ENCODE measurements at regions not wholly inside any gene's neighbourhood (a gene's known extent, or its start where the extent isn't known, plus 50 kb on each side); places are given as distances from the start of the nearest gene placed in this dataset.

- peak; percentile 83 for DNase-seq (ENCODE audit: low read depth)
- no peak for TF ChIP-seq CTCF (conservative IDR thresholded peaks at IDR 0.05; ENCODE audit: low read length)
- H3K4me3 ChIP-seq (ENCODE audit: low read length): no peak overlapping the region
Measured at GRCh38 chr2:220143336-220143735, 515.9 kb downstream of the SLC4A3 start.

DNA sequence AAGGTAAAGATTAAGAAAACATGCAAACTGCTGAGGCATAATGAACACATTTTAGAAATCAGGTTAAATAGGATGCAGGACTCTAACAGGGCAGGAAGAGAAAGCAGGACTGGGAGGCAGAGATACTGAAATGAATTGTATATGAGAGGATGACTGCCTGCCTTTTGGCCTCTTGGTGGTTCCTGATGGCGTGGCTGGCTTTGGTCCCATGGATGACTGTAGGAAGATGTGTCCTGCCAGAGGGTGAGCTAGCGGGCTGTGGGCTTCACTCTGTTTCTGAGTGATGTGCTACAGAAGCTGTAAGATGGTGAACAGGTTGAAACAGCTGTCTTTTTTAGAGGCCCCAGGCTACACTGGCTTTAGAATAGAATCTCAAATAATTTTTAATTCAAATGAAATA is 517.0 kb downstream of the SLC4A3 start:
- H3K4me3 ChIP-seq (ENCODE audit: low read length): no peak overlapping the region
- peak; percentile 58 for DNase-seq (ENCODE audit: low read depth)
- TF ChIP-seq CTCF (conservative IDR thresholded peaks at IDR 0.05; ENCODE audit: low read length): no peak

DNA sequence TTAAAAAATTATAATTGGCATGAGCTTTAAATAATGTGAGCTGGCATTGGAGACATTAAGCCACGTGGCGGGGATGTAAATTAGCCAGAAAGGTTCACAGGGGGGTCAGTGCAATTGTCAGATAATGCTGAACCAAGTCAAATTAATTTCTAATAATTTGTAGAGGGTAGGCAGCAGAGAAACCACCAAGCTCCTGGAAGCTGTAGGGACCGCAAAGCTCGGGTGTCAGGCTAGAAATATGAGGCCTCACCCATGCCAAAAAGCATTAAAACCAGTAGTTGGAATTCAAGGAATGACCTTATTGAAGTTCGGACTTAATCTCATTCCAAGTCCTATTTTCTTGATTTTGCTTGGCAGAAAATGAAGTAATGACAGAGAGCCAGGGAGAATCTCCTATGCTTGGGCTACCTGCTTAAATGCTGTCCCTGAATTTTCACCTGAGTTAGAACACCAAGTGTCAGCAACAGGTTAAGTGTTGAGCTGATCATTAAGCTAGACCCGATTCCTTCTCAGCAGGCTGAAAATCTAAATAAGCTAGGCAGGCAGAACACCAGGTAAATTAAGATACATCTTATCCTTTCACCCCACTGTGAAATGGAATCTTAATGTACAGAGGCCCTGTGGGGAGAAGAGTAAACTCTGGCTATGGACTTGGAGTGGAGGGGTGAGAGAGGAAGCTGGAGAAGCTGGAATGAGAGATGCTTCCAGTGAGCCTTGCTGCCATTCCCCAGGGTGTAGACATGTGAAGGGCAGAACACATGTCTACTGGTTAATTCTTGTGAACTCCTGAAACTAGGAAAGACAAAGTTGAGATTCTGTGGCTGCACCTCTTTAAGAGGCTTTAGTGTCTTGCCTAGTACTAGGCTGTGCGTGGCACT is 520.0 kb downstream of the SLC4A3 start:
- no peak overlapping the region for H3K4me3 ChIP-seq (ENCODE audit: low read length)
- peak; percentile 80 for DNase-seq (ENCODE audit: low read depth)
- TF ChIP-seq CTCF (conservative IDR thresholded peaks at IDR 0.05; ENCODE audit: low read length): no peak

DNA sequence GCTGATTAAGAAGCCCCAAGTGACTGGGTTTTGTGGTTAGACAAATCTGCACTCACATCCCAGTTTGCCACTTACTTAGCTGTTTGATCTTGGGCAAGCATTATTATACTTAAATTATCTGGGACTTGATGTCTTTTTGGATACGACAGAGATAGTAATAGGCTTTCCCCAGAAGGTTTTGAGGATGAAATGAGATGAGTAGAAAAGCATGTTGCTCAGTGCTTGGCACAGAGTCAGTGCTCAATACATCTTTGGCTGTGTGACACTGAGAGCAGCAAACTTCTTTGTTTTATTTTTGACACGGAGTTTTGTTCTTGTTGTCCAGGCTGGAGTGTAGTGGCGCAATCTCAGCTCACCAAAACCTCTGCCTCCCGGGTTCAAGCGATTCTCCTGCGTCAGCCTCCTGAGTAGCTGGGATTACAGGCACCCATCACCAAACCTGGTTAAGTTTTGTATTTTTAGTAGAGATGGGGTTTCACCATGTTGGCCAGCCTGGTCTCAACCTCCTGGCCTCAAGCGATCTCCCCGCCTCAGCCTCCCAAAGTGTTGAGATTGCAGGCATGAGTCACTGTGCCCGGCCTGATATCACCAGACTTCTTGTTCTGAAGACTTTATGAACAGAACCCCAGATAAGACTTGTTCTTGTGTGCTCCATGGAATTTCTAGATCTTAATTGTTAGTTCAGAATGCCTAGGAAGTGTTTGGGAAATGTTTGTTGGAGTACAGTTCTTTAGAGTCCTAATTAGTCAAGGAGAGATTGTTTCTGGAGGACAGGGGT is 521.2 kb downstream of the SLC4A3 start:
- no peak for DNase-seq (ENCODE audit: low read depth)
- TF ChIP-seq CTCF (conservative IDR thresholded peaks at IDR 0.05; ENCODE audit: low read length): no peak
- H3K4me3 ChIP-seq (ENCODE audit: low read length): no peak overlapping the region

GRCh38 chr2:220151341-220151740 is 523.9 kb downstream of the SLC4A3 start:
- no peak overlapping the region for H3K4me3 ChIP-seq (ENCODE audit: low read length)
- DNase-seq (ENCODE audit: low read depth): no peak
- TF ChIP-seq CTCF (conservative IDR thresholded peaks at IDR 0.05; ENCODE audit: low read length): no peak

GRCh38 chr2:220152281-220152935 is 525.0 kb downstream of the SLC4A3 start:
- no peak for TF ChIP-seq CTCF (conservative IDR thresholded peaks at IDR 0.05; ENCODE audit: low read length)
- peak; percentile 19 for DNase-seq (ENCODE audit: low read depth)
- H3K4me3 ChIP-seq (ENCODE audit: low read length): no peak overlapping the region

Measured in AG10803 (cell line).